ENCODE measurements at regions not wholly inside any gene's neighbourhood (a gene's known extent, or its start where the extent isn't known, plus 50 kb on each side); places are given as distances from the start of the nearest gene placed in this dataset.
A peak's percentile ranks its signal among the peaks of the same experiment; 100 is the strongest.

DNA sequence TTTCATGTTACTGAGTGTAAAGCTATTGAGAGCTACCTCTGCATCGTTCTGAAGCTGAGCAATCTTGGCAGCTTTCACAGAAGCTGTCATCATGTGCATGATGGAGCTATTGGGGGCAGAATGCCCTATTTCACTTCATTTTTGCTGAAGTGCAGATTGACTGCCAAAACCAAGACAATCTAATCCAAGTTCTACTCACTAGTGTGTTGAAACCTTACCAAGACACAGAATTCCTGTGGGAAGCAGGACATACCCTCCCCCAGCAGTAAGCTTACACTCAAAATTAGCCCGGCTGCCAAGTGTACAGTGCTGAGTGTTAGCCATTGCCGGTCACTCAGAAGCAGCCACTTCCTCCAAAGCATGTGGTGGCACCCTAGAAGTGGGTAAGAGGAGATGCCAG, 177.3 kb upstream of the TENT5A start:
- no peak for DNase-seq (ENCODE audit: low read depth)
- no peaks in the 10 kb centered on the region for H3K36me3 ChIP-seq (ENCODE audit: control insufficient read depth, insufficient read depth, low read length)
- no peaks in the 10 kb centered on the region for H3K27me3 ChIP-seq (ENCODE audit: control insufficient read depth, insufficient read depth, low read length)
- TF ChIP-seq, protein P1, sequence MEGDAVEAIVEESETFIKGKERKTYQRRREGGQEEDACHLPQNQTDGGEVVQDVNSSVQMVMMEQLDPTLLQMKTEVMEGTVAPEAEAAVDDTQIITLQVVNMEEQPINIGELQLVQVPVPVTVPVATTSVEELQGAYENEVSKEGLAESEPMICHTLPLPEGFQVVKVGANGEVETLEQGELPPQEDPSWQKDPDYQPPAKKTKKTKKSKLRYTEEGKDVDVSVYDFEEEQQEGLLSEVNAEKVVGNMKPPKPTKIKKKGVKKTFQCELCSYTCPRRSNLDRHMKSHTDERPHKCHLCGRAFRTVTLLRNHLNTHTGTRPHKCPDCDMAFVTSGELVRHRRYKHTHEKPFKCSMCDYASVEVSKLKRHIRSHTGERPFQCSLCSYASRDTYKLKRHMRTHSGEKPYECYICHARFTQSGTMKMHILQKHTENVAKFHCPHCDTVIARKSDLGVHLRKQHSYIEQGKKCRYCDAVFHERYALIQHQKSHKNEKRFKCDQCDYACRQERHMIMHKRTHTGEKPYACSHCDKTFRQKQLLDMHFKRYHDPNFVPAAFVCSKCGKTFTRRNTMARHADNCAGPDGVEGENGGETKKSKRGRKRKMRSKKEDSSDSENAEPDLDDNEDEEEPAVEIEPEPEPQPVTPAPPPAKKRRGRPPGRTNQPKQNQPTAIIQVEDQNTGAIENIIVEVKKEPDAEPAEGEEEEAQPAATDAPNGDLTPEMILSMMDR (IDR thresholded peaks at IDR 0.05; ENCODE audit: insufficient read depth, low read length, poor library complexity, severe bottlenecking), result no peak
- H3K4me3 ChIP-seq (ENCODE audit: low read depth, low read length), result no peak overlapping the region

DNA sequence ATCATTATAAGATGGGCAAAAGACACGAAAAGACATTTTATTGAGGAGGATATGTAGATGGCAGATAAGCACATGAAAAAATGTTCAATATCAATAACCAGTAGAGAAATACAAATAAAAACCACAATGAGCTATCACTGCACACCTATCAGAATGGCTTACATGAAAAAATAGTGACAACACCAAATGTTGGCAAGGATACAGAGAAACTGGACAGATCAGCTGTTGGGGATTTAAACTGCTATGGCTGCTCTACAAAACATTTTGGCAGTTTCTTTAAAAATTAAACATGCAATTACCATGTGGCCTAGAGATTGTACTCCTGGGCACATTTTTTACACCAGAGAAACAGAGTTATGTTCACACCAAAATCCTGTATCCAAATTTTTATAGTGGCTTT, 172.7 kb upstream of the TENT5A start:
- Histone ChIP-seq H3K36me3 (ENCODE audit: control insufficient read depth, insufficient read depth, low read length) (no peaks in the 10 kb centered on the region), H3K27me3 (ENCODE audit: control insufficient read depth, insufficient read depth, low read length) (no peaks in the 10 kb centered on the region), H3K4me3 (ENCODE audit: low read depth, low read length) (no peak overlapping the region)
- TF ChIP-seq, protein P1 (IDR thresholded peaks at IDR 0.05; ENCODE audit: insufficient read depth, low read length, poor library complexity, severe bottlenecking), result no peak
- DNase-seq (ENCODE audit: low read depth), result no peak

DNA sequence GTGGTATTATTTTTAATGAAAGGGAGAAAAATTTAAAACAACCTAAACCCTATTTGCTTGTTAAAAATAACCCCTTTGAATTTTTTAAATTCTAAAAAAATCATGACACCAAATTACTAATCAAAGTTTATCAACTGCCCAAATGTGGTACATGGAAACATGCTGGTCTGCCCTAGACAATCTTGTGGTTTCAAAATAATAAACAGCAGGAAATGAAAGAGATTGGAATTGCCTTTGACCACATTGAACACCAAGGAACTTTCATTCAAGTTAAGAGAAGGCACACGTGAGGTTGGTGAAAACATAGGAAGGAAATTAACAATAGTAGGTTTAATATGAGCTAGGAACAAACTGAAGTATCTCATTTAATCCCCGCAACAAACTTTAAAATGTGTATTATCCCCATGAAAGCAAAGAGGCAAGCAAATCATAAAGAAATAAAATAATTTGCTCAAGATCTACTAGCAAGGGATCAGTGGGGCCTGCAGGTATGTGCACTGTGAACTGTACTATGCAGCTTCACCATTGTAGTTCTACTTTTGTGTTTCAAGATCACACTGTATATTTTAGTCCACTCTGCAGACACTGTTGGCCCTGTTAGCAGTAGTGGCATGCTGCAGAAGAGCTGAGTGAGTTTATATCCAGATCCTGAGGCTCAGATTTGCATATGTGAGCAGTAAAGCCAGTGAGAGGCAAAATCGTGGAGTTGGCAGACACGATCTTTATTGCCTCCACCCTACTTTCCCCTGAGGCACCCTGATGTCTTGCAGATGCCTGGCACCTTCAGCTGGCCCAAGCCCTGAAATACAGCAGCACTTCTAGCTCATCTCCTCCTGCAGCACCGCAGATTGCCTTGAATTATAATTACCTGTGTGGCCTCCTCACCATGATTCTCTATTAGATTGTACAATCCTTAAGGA, 157.8 kb upstream of the TENT5A start:
- Histone ChIP-seq H3K27me3 (ENCODE audit: control insufficient read depth, insufficient read depth, low read length) (no peaks in the 10 kb centered on the region), H3K4me3 (ENCODE audit: low read depth, low read length) (no peak overlapping the region), H3K36me3 (ENCODE audit: control insufficient read depth, insufficient read depth, low read length) (no peaks in the 10 kb centered on the region)
- no peak for DNase-seq (ENCODE audit: low read depth)
- TF ChIP-seq, protein P1 (IDR thresholded peaks at IDR 0.05; ENCODE audit: insufficient read depth, low read length, poor library complexity, severe bottlenecking), result no peak

DNA sequence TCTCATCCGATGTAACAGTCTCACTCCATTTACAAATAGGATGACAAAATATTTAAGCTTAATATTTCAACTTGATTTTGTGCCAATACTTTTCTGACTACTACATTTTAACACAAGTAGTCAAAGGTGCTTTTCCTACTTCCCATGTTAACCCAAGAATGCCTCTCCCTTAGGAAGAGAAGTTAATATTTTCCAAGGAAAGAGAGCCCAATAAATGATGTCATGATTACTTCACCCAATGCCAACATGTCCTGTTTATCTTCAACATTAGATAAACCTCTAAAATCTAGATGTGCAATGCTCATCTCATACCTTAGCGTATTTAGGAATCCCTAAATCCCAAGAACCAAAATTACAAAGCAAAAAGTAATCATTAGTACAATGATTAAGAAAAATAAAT, 156.7 kb upstream of the TENT5A start:
- TF ChIP-seq, protein P1 (IDR thresholded peaks at IDR 0.05; ENCODE audit: insufficient read depth, low read length, poor library complexity, severe bottlenecking), result no peak
- Histone ChIP-seq H3K36me3 (ENCODE audit: control insufficient read depth, insufficient read depth, low read length) (no peaks in the 10 kb centered on the region), H3K27me3 (ENCODE audit: control insufficient read depth, insufficient read depth, low read length) (no peaks in the 10 kb centered on the region), H3K4me3 (ENCODE audit: low read depth, low read length) (no peak overlapping the region)
- peak; percentile 5 for DNase-seq (ENCODE audit: low read depth)

DNA sequence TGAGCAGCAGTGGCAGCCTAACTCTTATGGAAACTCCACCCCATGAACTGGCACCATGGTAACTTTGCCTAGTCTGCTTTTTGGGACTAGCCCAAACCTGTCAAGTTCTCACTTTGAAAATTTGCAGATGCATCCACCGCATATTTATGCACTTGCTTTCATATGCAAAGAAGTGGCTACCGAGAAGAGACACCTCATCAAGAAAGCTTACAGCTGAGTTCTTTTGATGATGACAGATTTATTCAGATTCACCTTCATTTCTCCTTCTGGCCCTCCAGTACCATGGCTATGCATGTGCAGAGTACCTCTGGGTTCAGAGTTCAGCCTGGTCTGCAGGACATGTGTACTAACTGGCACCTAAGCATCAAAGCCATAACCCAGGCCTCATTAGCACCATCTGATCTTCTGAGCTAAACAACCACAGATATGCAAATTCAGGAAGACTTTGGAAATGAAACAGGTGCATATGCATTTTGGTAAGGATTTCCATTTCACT, 154.3 kb upstream of the TENT5A start:
- no peaks in the 10 kb centered on the region for H3K27me3 ChIP-seq (ENCODE audit: control insufficient read depth, insufficient read depth, low read length)

More for the DNA sequence above, 154.3 kb upstream of the TENT5A start:
- TF ChIP-seq, protein P1 (IDR thresholded peaks at IDR 0.05; ENCODE audit: insufficient read depth, low read length, poor library complexity, severe bottlenecking), result no peak
- no peak for DNase-seq (ENCODE audit: low read depth)
- no peak overlapping the region for H3K4me3 ChIP-seq (ENCODE audit: low read depth, low read length)
- H3K36me3 ChIP-seq (ENCODE audit: control insufficient read depth, insufficient read depth, low read length), result no peaks in the 10 kb centered on the region
